Thymus (tissue), 11 donors: ENCODE measurements at regions not wholly inside any gene's neighbourhood (a gene's known extent, or its start where the extent isn't known, plus 50 kb on each side); places are given as distances from the start of the nearest gene placed in this dataset.
A peak's percentile ranks its signal among the peaks of the same experiment; 100 is the strongest.
"Not testable (repeated sequence)": the region's sequence is repeated elsewhere in the genome, so short reads cannot be mapped to it uniquely, and the experiment has no call there.

Experiments
- DNase-seq, 9 donors: peaks; one replicate each; pipeline ENCODE4 v3.0.0-alpha.2; 2013; ENCODE audit warnings: low spot score in 9 of 9, low read depth in 6 of 9, missing footprints in 1 of 9
- H3K27ac ChIP-seq, 2 donors: one replicate each; pipeline ENCODE4 v1.5.1; 2013; ENCODE audit warnings: control low read depth in 1 of 2, low read depth in 1 of 2, low read length in 1 of 2, mild to moderate bottlenecking in 1 of 2, moderate library complexity in 1 of 2
- H3K27me3 ChIP-seq, 2 donors: one replicate each; pipeline ENCODE4 v1.5.1; 2013; ENCODE audit warnings: low read length in 1 of 2; ENCODE audit not compliant: control insufficient read depth in 2 of 2, insufficient read depth in 1 of 2
- H3K36me3 ChIP-seq, 2 donors: one replicate each; pipeline ENCODE4 v1.5.1; 2013; ENCODE audit warnings: low read length in 1 of 2, mild to moderate bottlenecking in 1 of 2, moderate library complexity in 1 of 2; ENCODE audit not compliant: control insufficient read depth in 2 of 2, insufficient read depth in 2 of 2
- H3K4me1 ChIP-seq, 2 donors: one replicate each; pipeline ENCODE4 v1.5.1; 2013; ENCODE audit warnings: low read length in 2 of 2; ENCODE audit not compliant: control insufficient read depth in 2 of 2, insufficient read depth in 2 of 2
- H3K4me3 ChIP-seq, 2 donors: one replicate each; pipeline ENCODE4 v1.5.1; 2013; ENCODE audit warnings: low read length in 2 of 2, control low read depth in 1 of 2, mild to moderate bottlenecking in 1 of 2
- H3K9me3 ChIP-seq, 2 donors: one replicate each; pipeline ENCODE4 v1.5.1; 2013; ENCODE audit warnings: low read length in 1 of 2, mild to moderate bottlenecking in 1 of 2; ENCODE audit not compliant: control insufficient read depth in 2 of 2, insufficient read depth in 1 of 2
- WGBS: extraction: QIAGEN DNeasy Blood & Tissue Kit; methylation state at CpG from one replicate; pipeline ENCODE4 v1.1.7; 2013; 5-methylcytosine and 5-hydroxymethylcytosine counted together
- donor health status: healthy.

DNA sequence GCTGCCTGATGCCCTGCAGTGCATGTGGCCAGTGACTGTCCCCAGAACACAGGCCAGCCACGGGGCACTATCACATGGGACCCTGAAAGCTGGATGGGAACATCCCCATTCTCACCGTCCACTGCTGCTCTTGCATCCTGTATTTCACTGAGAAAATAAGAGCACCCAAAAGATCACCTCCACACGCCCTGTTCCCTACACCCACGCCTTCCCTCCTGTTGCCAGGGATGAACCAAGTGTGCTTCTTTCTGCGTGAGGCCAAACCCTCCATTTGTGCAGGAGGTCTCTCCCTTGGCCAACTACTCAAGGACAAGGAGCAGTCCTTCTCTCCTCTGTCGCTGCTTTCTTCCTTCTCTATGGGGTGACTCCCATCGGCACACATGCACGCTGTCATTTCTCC, 118.3 kb downstream of the LRRC37A3 start:
- not testable (repeated sequence) for DNase-seq, H3K27ac ChIP-seq, H3K9me3 ChIP-seq, H3K4me3 ChIP-seq, H3K27me3 ChIP-seq
- H3K36me3 ChIP-seq, result peaks cover 0 to 12% of the 10 kb centered on the region in 2 donors
- WGBS, result 92% methylated on average over 7 of the region's 8 CpGs
- H3K4me1 ChIP-seq, result peaks cover 2 to 12% of the 10 kb centered on the region in 2 donors

DNA sequence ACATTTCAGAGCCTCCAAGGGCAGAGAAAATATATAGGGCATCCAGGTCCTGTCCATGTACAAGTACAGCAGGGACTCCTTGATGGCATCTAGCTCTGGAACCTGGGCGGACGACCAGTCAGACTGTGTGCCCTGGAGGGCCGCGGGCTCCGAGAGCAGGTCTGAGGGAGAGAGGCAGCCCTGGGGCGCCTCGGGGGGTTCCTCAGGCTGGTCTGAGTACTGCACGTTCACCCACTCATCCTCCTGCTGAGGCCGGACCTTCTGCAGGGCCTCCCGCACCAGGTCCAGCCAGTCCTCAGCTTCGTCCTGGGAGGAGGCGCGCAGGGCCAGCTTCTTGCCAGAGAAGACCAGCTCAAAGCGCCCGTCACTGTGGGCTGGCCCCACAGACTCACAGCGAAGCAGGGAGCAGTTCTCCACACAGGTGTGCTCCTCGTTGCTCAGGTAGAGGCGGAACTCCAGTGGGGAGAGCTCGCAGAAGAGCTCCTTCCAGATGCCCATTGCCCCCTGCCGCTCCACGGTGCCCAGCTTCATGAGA, 118.8 kb downstream of the LRRC37A3 start:
- not testable (repeated sequence) for H3K9me3 ChIP-seq, H3K4me3 ChIP-seq, H3K27me3 ChIP-seq, DNase-seq, H3K27ac ChIP-seq
- peaks cover 0 to 12% of the 10 kb centered on the region in 2 donors for H3K36me3 ChIP-seq
- peaks cover 2 to 12% of the 10 kb centered on the region in 2 donors for H3K4me1 ChIP-seq
- 96% methylated on average over 21 of the region's 21 CpGs for WGBS

DNA sequence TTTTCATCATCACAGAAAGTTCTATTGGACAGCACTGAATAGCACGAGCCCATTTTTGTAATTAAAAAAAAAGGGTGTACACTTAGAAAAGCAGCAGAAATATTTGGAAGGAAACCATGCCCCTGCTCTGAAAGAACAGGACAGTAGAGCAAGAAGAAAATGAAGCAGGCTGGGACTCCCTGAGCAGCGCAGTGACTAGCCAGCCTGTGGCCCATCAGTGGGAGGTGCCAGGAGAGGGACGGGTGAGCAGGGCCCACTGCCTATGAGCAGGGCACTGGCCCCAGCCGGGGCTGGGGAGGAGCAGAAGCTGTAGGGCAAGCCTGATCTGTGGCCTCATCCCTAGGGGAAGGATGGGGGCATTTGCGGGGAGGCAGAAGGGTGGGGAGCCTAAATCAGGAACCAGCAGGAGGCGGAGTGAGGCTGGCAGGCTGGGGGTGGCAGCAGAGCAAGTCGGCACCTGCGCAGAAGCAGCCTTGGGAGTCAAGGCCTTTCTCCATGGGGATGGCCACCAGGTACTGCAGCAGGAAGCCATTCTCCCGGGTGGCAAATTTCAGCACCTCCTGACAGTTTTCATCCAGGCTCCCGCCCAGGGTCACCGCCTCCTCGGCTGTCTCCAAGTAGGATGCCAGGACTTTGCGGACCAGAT, 119.6 kb downstream of the LRRC37A3 start:
- WGBS, result 84% methylated on average over 8 of the region's 13 CpGs
- not testable (repeated sequence) for H3K27ac ChIP-seq, H3K27me3 ChIP-seq, H3K36me3 ChIP-seq, H3K9me3 ChIP-seq, DNase-seq, H3K4me3 ChIP-seq
- peaks cover 2 to 12% of the 10 kb centered on the region in 2 donors for H3K4me1 ChIP-seq

DNA sequence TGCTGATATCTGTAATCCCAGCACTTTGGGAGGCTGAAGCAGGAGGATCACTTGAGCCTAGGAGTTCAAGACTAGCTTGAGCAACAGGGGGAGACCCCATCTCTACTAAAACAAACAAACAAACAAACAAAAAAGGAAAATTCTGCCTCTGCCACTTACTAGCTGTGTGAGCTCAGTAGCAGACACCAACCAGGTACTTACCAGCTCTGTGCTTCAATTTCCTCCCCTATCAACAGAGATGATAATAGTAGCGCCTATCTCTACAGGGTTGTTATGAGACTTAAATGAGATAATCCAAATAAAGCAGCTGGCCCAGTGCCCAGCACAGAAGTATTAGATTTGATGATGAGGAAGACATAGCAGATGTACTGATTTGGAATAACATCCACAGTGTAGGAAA, 120.3 kb downstream of the LRRC37A3 start:
- WGBS, result 100% methylated on average over 1 of the region's 1 CpG
- H3K9me3 ChIP-seq, H3K27ac ChIP-seq, H3K27me3 ChIP-seq, DNase-seq, H3K4me3 ChIP-seq: not testable (repeated sequence)
- peaks cover 2 to 12% of the 10 kb centered on the region in 2 donors for H3K4me1 ChIP-seq
- peaks cover 0 to 13% of the 10 kb centered on the region in 2 donors for H3K36me3 ChIP-seq

DNA sequence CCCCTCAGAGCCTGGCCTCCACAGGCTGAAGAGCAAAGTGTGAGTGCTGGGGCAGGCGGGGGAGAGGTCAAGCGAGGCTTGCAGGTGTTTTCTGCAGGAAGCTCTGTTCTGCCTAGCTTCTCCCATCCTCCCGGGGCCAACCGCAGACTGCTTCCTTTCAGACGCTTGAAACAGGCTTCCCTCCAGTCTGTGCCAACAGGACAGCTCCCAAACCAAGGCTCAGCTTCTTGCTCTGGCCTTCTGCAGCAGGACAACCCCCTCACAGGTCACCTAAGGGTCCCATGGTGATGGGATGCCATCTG, 120.8 kb downstream of the LRRC37A3 start:
- H3K9me3 ChIP-seq, H3K27me3 ChIP-seq, H3K4me3 ChIP-seq, H3K27ac ChIP-seq: not testable (repeated sequence)
- Histone ChIP-seq H3K36me3 (peaks cover 0 to 14% of the 10 kb centered on the region in 2 donors), H3K4me1 (peaks cover 2 to 12% of the 10 kb centered on the region in 2 donors)
- peak in 1 of 9 donors; percentile 52 for DNase-seq
- 9% methylated on average over 5 of the region's 5 CpGs for WGBS

DNA sequence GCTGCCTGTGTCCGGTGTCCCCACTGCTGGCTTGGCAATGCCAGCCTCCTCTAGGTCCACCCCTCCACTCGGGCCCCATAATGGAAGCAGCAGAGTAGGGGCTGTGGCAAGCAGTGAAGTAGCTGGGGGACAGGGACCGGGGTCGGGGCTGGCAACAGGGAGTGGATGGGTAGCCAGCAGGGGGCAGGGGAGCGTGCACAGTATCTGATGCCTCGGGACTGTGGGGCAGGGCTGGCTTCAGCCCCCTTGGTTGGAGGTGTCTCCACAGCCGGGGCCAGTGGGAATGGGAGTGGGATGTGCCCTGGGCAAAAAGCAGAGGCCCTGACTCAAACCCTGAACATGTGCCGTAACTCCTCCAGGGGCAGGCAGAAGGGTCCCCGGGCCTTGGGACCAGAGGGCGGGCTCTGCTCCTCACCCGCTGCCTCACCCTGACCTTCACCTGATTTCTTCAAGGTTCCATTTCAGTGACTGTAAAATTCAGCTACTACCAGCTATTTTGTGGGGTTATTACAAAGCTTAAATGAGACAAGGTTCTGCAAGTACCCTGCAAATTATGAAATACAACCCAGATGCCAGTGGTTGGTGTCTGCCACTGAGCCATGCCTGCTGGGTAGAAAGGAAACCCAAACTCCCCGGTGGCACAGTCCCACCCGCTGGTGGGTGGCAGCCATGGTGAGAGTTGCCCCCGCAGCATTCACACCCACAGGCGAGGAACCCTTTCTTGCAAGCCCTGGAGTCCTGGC, 121.4 kb downstream of the LRRC37A3 start:
- 77% methylated on average over 12 of the region's 15 CpGs for WGBS
- H3K4me3 ChIP-seq, H3K27ac ChIP-seq, DNase-seq, H3K36me3 ChIP-seq, H3K9me3 ChIP-seq, H3K27me3 ChIP-seq: not testable (repeated sequence)
- H3K4me1 ChIP-seq, result peaks cover 2 to 12% of the 10 kb centered on the region in 2 donors

DNA sequence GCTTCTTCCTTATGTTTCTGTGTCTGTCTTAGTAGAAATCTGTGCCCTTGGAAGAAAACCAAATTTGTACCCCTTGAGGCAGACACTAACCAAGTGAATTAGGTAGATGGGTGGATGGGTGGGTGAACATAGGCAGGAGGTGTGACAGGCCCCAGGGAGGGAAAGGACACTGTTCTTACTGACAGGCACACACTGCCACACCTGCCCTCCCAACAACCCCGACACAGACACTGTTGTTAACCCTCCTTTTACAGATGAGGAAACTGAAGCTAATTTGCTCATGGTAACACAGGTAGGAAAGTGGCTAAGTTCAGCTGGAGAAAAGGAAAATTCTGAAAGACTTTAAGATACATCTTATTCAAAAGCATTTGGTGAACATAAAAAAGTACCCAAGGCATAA, 123.9 kb downstream of the LRRC37A3 start:
- H3K27me3 ChIP-seq, DNase-seq, H3K4me3 ChIP-seq, H3K9me3 ChIP-seq, H3K27ac ChIP-seq: not testable (repeated sequence)
- Histone ChIP-seq H3K36me3 (peaks cover 3 to 23% of the 10 kb centered on the region in 2 donors), H3K4me1 (peaks cover 2 to 14% of the 10 kb centered on the region in 2 donors)
- 100% methylated on average over 1 of the region's 1 CpG for WGBS

DNA sequence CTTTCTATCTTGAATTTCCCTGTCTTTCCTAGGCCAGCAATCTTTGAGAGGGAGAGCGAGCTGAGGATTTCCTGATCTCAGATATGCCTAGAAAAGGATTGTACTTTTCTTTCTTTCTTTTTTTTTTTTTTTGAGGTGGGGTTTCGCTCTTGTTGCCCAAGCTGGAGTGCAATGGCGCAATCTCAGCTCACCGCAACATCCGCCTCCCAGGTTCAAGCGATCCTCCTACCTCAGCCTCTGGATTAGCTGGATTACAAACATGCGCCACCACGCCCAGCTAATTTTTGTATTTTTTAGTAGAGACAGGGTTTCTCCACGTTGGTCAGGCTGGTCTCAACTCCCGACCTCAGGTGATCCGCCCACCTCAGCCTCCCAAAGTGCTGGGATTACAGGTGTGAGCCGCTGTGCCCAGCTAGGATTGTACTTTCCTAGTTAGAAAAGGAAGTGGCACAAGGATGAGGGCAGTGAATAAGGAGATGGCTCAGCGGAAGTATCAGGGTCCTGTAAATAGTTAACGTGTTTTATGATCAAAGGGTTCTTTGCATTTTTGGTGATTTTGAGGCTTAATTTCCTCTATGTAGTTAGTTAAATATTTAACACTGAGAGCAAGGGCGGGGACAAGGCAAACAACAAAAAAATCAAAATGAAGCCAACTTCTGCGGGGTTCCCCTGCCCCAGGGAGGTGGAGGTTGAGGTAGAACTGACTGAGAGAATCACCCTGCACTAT, 124.6 kb downstream of the LRRC37A3 start:
- DNase-seq, H3K9me3 ChIP-seq, H3K27ac ChIP-seq, H3K27me3 ChIP-seq, H3K4me3 ChIP-seq: not testable (repeated sequence)
- 98% methylated on average over 16 of the region's 16 CpGs for WGBS
- Histone ChIP-seq H3K36me3 (peaks cover 3 to 26% of the 10 kb centered on the region in 2 donors), H3K4me1 (peaks cover 2 to 14% of the 10 kb centered on the region in 2 donors)

DNA sequence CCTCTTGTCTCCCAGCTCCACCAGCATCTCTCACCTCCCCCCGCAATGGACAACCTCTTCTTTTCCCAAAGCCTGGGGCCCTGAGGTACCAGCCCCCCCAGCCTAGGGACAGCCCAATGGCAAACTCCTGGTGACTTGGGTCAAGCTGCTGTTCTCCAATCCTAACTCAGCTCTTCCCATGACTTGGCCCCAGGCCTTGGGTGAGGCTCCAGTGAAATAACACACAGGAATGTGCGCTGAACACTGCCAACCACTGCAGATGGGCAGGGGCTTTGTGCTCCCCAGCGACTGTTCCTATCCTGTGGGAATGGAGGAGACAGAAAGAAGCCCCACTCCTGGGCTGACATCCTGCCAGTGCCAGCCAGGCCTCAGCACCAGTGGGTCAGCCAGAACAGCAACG, 125.2 kb downstream of the LRRC37A3 start:
- peaks cover 3 to 26% of the 10 kb centered on the region in 2 donors for H3K36me3 ChIP-seq
- 95% methylated on average over 4 of the region's 4 CpGs for WGBS
- not testable (repeated sequence) for H3K27me3 ChIP-seq, H3K9me3 ChIP-seq, DNase-seq, H3K27ac ChIP-seq, H3K4me3 ChIP-seq
- H3K4me1 ChIP-seq, result peaks cover 2 to 14% of the 10 kb centered on the region in 2 donors
